Hepatocyte (in vitro differentiated cells): ENCODE measurements at regions not wholly inside any gene's neighbourhood (a gene's known extent, or its start where the extent isn't known, plus 50 kb on each side); places are given as distances from the start of the nearest gene placed in this dataset.

ENCODE experiments used
- CTCF ChIP-seq: fragments of 200-600 bp; sonication (generic); IDR thresholded peaks from 2 replicates; pipeline ENCODE4 v1.5.1; 2016; ENCODE audit warnings: antibody characterized with exemption, mild to moderate bottlenecking; ENCODE audit not compliant: poor library complexity
- EZH2 ChIP-seq: fragments of 200-600 bp; sonication (generic); IDR thresholded peaks from 2 replicates; pipeline ENCODE4 v1.6.1; 2016; ENCODE audit warnings: antibody characterized with exemption, mild to moderate bottlenecking, borderline replicate concordance

- TF ChIP-seq CTCF: no peak
- TF ChIP-seq EZH2: no peak
Measured at GRCh38 chr4:138915756-138916155, 99.8 kb upstream of the NOCT start.
